ENCODE measurements at regions not wholly inside any gene's neighbourhood (a gene's known extent, or its start where the extent isn't known, plus 50 kb on each side); places are given as distances from the start of the nearest gene placed in this dataset.
"Not testable (repeated sequence)": the region's sequence is repeated elsewhere in the genome, so short reads cannot be mapped to it uniquely, and the experiment has no call there.

- no peak for TF ChIP-seq CTCF (IDR thresholded peaks at IDR 0.05; ENCODE audit: low read depth, low read length)
- TF ChIP-seq POLR2A (IDR thresholded peaks at IDR 0.05; ENCODE audit: extremely low read depth, insufficient read length) = no peak
- no peak for TF ChIP-seq MAX (IDR thresholded peaks at IDR 0.05; ENCODE audit: low read depth, low read length)
- no peak for DNase-seq (ENCODE audit: low read depth)
Measured at GRCh38 chr6:113068570-113068969, 721.4 kb downstream of the RFPL4B start.

GRCh38 chr6:113070681-113071080, 723.6 kb downstream of the RFPL4B start:
- DNase-seq (ENCODE audit: low read depth); H3K4me3 ChIP-seq (ENCODE audit: low read depth, low read length): not testable (repeated sequence)

More at GRCh38 chr6:113068570-113068969, 721.4 kb downstream of the RFPL4B start:
- no peak overlapping the region for H3K4me3 ChIP-seq (ENCODE audit: low read depth, low read length)

GRCh38 chr6:113073611-113074191, 726.6 kb downstream of the RFPL4B start:
- H3K4me3 ChIP-seq (ENCODE audit: low read depth, low read length) = no peak overlapping the region
- DNase-seq (ENCODE audit: low read depth) = no peak
- TF ChIP-seq MAX (IDR thresholded peaks at IDR 0.05; ENCODE audit: low read depth, low read length) (no peak), CTCF (IDR thresholded peaks at IDR 0.05; ENCODE audit: low read depth, low read length) (no peak), MYC (IDR thresholded peaks at IDR 0.05; ENCODE audit: low read depth, low read length) (no peak), POLR2A (IDR thresholded peaks at IDR 0.05; ENCODE audit: extremely low read depth, insufficient read length) (no peak)

DNA sequence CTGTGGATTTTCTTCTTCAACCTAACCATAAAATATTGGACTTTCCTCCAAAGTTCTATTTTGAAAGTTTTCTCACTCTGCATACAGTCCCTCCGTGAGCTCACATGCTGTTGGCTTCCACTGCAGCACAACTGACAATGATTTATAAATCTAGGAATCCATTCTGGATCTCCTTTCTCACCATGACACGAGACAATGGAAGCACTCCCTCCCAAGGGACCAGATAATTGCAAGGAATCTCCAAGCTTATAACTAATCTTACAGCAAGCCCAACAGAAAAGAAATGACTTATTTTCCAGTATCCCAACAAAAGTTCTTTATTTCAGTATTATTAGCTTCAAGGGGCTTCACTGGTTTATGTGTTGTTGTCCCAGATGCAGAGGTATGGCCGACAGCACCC, 729.0 kb downstream of the RFPL4B start:
- no peak for DNase-seq (ENCODE audit: low read depth)
- TF ChIP-seq POLR2A (IDR thresholded peaks at IDR 0.05; ENCODE audit: extremely low read depth, insufficient read length) = no peak
- H3K4me3 ChIP-seq (ENCODE audit: low read depth, low read length) = no peak overlapping the region

DNA sequence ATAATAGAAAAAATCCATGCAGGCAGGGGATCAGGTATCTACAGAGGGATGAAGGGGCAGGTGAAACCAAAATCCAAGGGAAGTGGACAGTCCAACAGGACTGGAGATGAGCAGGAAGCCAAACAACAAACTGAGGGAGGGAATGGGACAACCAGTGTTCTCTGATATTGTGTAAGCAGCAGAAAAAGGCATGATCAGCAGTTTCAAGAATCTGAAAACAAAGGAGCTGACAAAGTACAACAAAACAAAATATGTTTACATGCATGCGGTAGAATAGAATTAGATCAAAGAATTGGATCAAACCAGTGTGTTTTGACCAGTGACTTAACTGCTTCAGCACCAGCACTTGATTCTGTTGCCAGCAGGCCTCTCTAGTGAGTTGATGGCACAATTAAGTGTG, 729.7 kb downstream of the RFPL4B start:
- TF ChIP-seq MYC (IDR thresholded peaks at IDR 0.05; ENCODE audit: low read depth, low read length) = no peak
- TF ChIP-seq POLR2A (IDR thresholded peaks at IDR 0.05; ENCODE audit: extremely low read depth, insufficient read length) = no peak
- TF ChIP-seq CTCF (IDR thresholded peaks at IDR 0.05; ENCODE audit: low read depth, low read length) = no peak
- TF ChIP-seq MAX (IDR thresholded peaks at IDR 0.05; ENCODE audit: low read depth, low read length) = no peak
- DNase-seq (ENCODE audit: low read depth) = no peak
- H3K4me3 ChIP-seq (ENCODE audit: low read depth, low read length) = no peak overlapping the region

DNA sequence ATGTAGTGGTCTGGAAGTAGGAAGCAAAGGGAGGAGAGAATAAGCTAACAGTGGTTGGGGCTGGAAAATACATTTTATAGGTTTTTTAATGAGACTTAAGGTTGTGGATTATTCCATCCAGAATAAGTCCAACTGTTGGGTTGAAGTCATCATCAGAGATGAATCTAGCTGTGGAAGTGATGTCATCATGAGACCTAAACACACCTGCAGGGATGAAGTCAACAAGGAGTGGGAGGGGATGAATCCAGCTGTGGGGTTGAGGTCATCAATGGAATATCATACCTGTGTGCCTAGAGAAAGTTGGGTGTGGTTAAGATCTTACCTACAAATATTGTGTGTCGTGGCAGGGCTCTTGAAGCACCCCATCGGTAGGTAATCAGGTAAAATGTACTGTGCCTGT, 730.7 kb downstream of the RFPL4B start:
- TF ChIP-seq CTCF (IDR thresholded peaks at IDR 0.05; ENCODE audit: low read depth, low read length) (no peak), POLR2A (IDR thresholded peaks at IDR 0.05; ENCODE audit: extremely low read depth, insufficient read length) (no peak), MYC (IDR thresholded peaks at IDR 0.05; ENCODE audit: low read depth, low read length) (no peak), MAX (IDR thresholded peaks at IDR 0.05; ENCODE audit: low read depth, low read length) (no peak)
- H3K4me3 ChIP-seq (ENCODE audit: low read depth, low read length) = no peak overlapping the region
- DNase-seq (ENCODE audit: low read depth) = no peak

- no peak for DNase-seq (ENCODE audit: low read depth)
- TF ChIP-seq CTCF (IDR thresholded peaks at IDR 0.05; ENCODE audit: low read depth, low read length) (no peak), POLR2A (IDR thresholded peaks at IDR 0.05; ENCODE audit: extremely low read depth, insufficient read length) (no peak), MAX (IDR thresholded peaks at IDR 0.05; ENCODE audit: low read depth, low read length) (no peak), MYC (IDR thresholded peaks at IDR 0.05; ENCODE audit: low read depth, low read length) (no peak)
- H3K4me3 ChIP-seq (ENCODE audit: low read depth, low read length) = no peak overlapping the region
Measured at GRCh38 chr6:113078791-113079190, 731.7 kb downstream of the RFPL4B start.

Data from NB4 (cell line).